IPS DF 19.7 (cell line): ENCODE measurements at regions not wholly inside any gene's neighbourhood (a gene's known extent, or its start where the extent isn't known, plus 50 kb on each side); places are given as distances from the start of the nearest gene placed in this dataset.

Experiments
- DNase-seq: peaks from one replicate; pipeline ENCODE4 v3.0.0-alpha.2; 2013; ENCODE audit warnings: low read depth, low spot score

- no peak for DNase-seq
Observed at GRCh38 chr5:74235552-74235951, 405.0 kb downstream of the ENC1 start.

GRCh38 chr5:74233571-74233970 lies 407.0 kb downstream of the ENC1 start:
- no peak for DNase-seq

- DNase-seq, result no peak
Observed at GRCh38 chr5:74233091-74233490, 407.4 kb downstream of the ENC1 start.

GRCh38 chr5:74232276-74232675 lies 408.3 kb downstream of the ENC1 start:
- no peak for DNase-seq

- DNase-seq, result no peak
Observed at GRCh38 chr5:74231697-74232096, 408.8 kb downstream of the ENC1 start.

- no peak for DNase-seq
Observed at GRCh38 chr5:74226716-74227485, 413.6 kb downstream of the ENC1 start.

GRCh38 chr5:74225587-74225986 lies 414.9 kb downstream of the ENC1 start:
- no peak for DNase-seq

- DNase-seq, result no peak
Observed at GRCh38 chr5:74224331-74224730, 416.2 kb downstream of the ENC1 start.

- DNase-seq, result no peak
Observed at GRCh38 chr5:74222806-74223205, 417.7 kb downstream of the ENC1 start.

- no peak for DNase-seq
Observed at GRCh38 chr5:74221413-74221812, 419.1 kb downstream of the ENC1 start.

GRCh38 chr5:74216012-74216411 lies 424.5 kb downstream of the ENC1 start:
- no peak for DNase-seq

- peak; percentile 28 for DNase-seq
Observed at GRCh38 chr5:74212336-74212735, 428.2 kb downstream of the ENC1 start.

- DNase-seq, result no peak
Observed at GRCh38 chr5:74209571-74209970, 431.0 kb downstream of the ENC1 start.

- no peak for DNase-seq
Observed at GRCh38 chr5:74206579-74207550, 433.7 kb downstream of the ENC1 start.

GRCh38 chr5:74205767-74206578 lies 434.6 kb downstream of the ENC1 start:
- no peak for DNase-seq

- DNase-seq, result no peak
Observed at GRCh38 chr5:74201334-74202081, 439.0 kb downstream of the ENC1 start.

GRCh38 chr5:74200560-74200959 lies 440.0 kb downstream of the ENC1 start:
- no peak for DNase-seq

GRCh38 chr5:74199436-74200210 lies 440.9 kb downstream of the ENC1 start:
- no peak for DNase-seq

GRCh38 chr5:74199005-74199404 lies 441.5 kb downstream of the ENC1 start:
- no peak for DNase-seq

- no peak for DNase-seq
Observed at GRCh38 chr5:74198156-74198555, 442.4 kb downstream of the ENC1 start.
